ENCODE measurements at regions not wholly inside any gene's neighbourhood (a gene's known extent, or its start where the extent isn't known, plus 50 kb on each side); places are given as distances from the start of the nearest gene placed in this dataset.
A peak's percentile ranks its signal among the peaks of the same experiment; 100 is the strongest.
"Not testable (repeated sequence)": the region's sequence is repeated elsewhere in the genome, so short reads cannot be mapped to it uniquely, and the experiment has no call there.

DNA sequence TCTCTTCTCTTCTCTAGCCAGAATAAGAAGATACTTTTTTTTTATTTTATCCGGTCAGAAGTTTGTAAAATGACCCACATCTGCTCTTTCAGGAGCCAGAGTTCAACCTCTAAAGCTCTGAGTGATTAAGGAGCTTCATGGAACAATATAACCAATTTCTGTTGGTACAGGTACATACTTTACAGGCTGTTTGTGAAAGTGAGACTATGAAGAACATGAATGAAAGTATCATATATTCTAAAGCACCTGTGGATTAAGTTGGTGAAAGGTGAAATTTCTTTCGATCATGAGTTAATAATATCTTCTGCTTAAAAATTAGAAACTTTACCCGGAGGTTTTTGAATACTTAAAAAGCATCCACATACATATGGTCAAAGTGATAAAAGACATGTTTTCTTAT is 65.2 kb downstream of the DMRT2 start:
- no peak for DNase-seq (ENCODE audit: low spot score)

DNA sequence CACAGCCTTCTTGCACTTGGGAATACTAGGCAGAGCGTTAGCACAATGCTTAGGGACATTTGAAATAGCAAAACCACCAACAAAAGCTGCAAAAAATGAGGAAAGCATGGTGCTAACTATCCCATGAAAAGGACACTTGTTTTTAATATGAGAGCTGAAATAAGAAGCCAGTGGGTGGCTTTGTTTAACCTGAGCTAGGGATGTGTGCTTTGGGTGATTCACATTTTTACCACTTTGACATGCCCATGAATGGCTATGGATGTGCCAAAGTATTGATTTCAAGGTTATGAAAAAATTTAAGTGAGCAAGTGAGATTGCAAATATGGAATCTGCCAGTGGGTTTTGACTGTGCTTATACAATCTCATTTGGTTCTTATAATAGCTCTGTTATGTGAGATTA is 67.3 kb downstream of the DMRT2 start:
- DNase-seq (ENCODE audit: low spot score) = no peak

- DNase-seq (ENCODE audit: low spot score) = no peak
Observed at GRCh38 chr9:1120500-1121165, 70.5 kb downstream of the DMRT2 start.

DNA sequence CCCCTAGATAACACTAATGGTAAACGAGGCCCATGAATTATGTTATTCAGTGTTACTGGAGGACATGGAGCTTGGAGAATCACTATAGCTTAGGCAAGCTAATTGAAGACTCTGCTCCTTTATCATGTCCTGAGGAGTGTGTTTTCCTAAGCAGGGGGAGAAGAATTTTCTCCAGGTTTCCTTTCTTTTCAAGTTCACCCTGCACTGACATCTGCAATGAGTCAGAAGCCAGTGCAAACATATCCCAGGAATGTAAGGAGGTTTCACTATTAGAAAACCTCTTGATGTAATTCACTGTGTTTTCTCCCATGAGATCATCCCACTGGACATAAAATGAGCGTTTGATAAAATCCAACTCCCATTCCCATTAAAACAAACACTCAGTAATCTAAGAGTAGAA is 75.6 kb downstream of the DMRT2 start:
- DNase-seq (ENCODE audit: low spot score) = no peak

DNA sequence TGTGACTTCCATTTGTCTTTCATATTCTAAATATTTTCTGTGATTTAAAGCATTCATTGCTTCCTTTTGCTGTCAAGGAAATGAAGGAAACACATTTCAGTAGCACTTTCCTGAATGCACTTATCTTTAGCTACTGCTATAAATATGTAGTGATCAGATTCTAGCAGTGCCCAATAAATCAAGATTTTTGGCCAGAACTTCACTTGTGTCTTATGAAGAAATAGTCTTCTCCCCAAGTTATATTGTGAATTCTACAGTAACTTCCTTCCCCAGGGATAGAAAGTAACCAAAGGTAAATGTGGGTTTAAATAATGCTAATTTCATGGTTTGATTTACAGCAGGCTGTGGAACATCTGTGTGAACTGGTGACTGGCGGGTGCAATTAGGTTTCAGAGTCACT is 77.9 kb downstream of the DMRT2 start:
- no peak for DNase-seq (ENCODE audit: low spot score)

- DNase-seq (ENCODE audit: low spot score) = no peak
Observed at GRCh38 chr9:1129382-1129781, 79.2 kb downstream of the DMRT2 start.

GRCh38 chr9:1140057-1140456 is 89.9 kb downstream of the DMRT2 start:
- no peak for DNase-seq (ENCODE audit: low spot score)

DNA sequence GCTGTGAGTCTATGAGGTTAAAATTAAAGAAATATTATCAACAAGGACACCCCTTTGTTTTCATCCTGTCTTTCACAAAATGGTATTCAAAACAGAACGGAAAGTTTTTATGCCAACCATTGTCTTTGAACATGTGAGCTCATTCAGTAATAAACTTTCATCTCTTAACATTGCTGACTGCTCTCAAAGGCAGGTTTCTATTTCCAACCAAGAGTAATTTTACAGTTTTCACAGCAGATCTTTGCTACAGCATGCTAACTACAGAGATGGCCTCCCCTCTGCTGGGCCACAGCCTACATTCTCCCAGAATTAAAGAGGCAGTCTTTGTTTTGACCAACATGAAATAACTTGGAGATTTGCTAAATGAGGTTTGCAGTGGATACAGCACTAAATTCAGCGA is 101.5 kb downstream of the DMRT2 start:
- no peak for DNase-seq (ENCODE audit: low spot score)

DNA sequence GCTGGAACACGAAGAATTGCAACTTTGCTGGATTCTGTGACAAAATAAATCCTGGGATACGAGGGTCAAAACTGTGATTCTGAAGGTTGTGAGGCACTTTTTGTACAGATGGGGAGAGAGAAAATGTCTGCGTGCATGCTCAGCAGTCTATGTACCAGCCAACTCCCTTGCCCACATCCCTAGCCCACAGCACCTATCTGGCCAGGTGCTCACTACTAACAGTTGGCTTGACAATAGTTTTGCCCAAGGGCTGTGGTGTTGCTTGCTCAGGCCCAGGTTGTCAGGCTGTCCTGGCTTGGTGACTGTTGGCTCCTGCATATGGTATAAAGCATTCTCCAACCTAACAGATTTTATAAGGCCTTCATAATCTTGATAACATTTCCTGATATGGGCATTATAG is 102.0 kb downstream of the DMRT2 start:
- DNase-seq (ENCODE audit: low spot score) = no peak

- no peak for DNase-seq (ENCODE audit: low spot score)
Observed at GRCh38 chr9:1154739-1155138, 104.6 kb downstream of the DMRT2 start.

DNA sequence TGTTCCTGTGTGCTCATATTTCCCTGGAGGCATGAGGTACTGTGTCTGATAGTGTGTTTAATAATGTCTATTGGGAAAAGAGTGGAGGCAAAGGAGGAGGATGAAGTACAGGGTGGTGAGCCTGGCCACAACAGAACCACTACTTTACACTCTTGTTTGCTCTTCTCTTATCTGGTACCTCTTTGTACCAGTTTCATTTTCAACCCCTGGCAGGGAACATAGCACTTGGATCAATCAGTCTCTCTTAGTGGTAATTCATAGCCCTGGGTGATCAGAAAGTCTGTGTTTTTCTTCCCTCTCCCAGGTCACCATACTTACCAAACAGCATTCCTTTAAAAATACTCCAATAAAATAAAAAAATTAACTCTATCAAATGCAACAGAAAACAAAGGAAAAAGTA is 105.4 kb downstream of the DMRT2 start:
- DNase-seq (ENCODE audit: low spot score) = no peak

DNA sequence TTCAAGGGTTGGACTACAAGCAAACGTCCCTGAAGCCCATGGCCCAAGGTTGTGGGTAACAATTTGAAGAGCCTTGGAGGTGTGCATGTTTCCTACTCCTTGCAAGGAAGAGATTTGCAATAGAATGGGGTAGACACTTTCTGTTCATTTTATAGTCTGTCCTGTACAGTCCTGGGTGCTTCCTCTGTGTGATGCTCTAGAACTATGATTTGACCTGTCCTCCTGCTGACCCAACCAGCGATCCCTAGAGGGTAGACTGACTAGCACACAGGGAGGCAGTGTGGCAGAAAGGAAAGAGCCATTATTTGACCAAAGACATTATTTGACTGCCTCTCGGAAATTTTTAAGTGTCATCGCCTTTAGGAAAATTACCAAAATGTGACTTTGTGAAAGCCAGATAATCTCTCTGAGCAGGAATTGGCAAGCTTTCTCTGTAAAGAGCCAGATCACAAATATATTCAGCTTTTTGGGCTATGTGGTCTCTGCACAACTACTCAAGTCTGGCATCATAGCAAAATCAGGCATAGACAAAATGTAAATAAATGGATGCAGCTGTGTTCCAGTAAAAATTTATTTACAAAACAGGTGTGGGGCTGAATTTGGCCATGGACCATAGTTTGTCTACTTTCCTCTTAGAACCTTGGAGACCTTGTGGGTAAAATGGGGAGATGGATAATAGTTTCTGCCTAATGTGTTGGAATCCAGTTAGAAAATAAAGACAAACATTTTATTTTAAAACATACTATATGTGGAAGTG is 106.8 kb downstream of the DMRT2 start:
- DNase-seq (ENCODE audit: low spot score) = no peak

- no peak for DNase-seq (ENCODE audit: low spot score)
Observed at GRCh38 chr9:1157836-1158235, 107.7 kb downstream of the DMRT2 start.

DNA sequence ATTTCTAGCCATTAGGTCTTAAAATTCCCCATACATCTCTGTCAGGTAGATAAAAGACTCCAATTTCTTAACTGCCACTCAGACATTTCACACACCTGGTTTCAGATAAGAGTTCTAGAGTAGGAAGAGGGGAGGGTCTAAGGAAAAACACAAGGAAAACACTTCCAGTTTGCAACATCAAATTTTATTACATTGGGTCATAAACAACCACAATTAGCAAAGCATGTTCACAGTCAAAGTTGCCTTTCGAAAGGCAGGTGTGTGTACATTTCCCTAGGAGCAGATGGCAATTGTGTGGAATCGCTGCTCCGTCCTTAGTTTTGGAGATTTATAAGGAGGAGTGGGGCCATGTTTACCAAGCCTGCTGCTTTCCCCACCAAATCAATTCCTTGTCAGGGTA is 120.8 kb downstream of the DMRT2 start:
- DNase-seq (ENCODE audit: low spot score) = no peak

- DNase-seq (ENCODE audit: low spot score) = no peak
Observed at GRCh38 chr9:1171546-1171945, 121.4 kb downstream of the DMRT2 start.

DNA sequence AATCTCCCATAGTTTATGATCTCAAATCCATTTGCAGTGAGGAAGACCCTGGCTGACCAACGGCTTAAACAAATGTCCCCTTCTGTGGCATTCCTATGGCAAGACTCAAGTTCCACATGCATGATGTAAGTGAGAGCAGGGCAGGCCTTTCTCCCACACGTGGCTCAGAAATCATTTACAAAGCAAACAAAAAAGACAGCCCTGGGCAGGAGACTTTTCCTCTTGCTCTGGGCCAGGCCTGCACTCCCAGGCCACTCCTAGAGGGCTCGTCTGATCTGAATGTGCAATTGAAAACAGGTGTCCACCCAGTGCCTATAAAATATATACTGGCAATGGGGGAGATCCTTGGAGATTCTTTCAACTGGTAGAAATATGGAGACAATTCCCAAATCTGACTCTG is 123.1 kb downstream of the DMRT2 start:
- peak; percentile 38 for DNase-seq (ENCODE audit: low spot score)

DNA sequence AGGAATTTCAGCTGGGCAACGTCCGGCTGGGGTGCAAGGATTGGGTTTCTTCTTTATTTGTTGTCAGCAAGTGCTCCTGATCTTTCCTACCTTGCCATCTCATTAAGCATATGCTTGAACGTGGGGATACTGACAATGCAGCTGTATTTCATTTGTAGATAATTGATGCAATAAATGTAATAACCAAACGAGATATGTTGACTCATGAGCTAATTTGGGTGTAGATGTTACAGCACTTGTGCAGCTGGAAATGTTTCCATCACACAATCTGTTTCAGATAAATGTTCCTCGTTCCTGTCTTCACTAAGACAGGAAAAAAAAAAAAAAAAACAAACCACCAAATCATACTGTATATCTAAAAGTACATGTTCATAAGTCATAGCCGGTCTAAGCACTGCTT is 123.8 kb downstream of the DMRT2 start:
- DNase-seq (ENCODE audit: low spot score) = no peak

GRCh38 chr9:1179366-1179765 is 129.2 kb downstream of the DMRT2 start:
- DNase-seq (ENCODE audit: low spot score) = no peak

- no peak for DNase-seq (ENCODE audit: low spot score)
Observed at GRCh38 chr9:1184146-1184545, 134.0 kb downstream of the DMRT2 start.

GRCh38 chr9:1187137-1187536 is 137.0 kb downstream of the DMRT2 start:
- DNase-seq (ENCODE audit: low spot score) = not testable (repeated sequence)

- not testable (repeated sequence) for DNase-seq (ENCODE audit: low spot score)
Observed at GRCh38 chr9:1195636-1196035, 145.5 kb downstream of the DMRT2 start.

GRCh38 chr9:1198085-1198484 is 147.9 kb downstream of the DMRT2 start:
- DNase-seq (ENCODE audit: low spot score) = no peak

DNA sequence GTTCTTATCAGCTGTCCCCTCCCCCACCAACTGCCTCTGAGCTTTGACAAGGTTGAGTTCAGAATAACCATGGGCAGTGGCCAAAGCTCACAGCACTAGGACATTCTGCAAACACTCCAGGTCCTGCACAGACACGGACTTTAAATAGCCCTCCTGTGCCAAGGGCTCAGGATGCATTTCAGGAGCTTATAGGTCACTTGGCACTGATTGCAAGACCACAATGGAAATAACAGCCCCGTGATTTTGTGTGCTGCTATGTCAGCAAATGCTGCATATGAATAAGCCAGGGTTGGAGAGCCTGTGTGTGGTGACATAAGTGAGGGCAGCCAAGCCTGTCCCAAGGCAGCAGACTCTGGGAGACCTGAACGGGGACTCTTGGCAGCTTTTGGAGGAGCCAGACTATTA is 150.7 kb downstream of the DMRT2 start:
- no peak for DNase-seq (ENCODE audit: low spot score)

DNA sequence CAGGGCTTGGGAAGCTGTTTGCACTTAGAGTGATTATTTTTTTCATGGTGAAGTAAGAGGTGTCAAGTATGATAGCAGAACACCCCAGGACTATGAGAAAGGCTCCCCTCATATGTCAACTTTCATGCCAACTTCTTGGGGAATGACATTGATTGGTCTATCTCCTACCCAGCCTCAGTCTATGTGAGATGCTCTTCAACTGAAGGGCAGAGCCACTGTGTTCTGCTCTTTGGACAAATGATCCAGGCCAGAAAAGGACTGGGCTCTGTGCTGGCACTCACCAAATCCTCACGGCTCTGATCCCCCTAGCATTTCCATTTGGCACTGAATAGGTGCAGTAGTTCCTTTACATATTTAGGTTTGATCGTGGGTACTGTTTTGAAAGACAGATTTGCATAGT is 151.1 kb downstream of the DMRT2 start:
- no peak for DNase-seq (ENCODE audit: low spot score)

Data from SW480 (cell line).